ENCODE measurements at regions not wholly inside any gene's neighbourhood (a gene's known extent, or its start where the extent isn't known, plus 50 kb on each side); places are given as distances from the start of the nearest gene placed in this dataset.

DNA sequence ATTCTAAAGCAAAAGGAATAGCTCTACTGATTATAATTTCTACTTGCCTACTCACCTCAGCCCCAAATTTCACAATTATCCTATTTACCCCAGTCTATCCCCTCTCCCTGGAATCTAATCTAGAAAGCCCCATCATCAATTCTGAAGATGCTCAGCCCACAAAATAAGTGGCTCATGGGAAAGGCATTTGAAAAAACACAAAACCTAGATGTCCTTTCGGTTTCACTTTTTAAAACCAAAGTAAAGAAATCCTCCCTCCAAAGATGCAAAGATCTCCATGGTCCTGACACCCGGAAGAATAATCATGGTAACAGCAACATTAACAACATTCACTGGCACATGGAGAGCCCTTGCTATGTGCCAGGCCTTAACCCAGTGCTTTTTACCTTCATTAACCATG is 224.8 kb downstream of the FGFR2 start:
- no peak for TF ChIP-seq POLR2A (IDR thresholded peaks at IDR 0.05)
- no peak for TF ChIP-seq POLR2AphosphoS5 (IDR thresholded peaks at IDR 0.05)
- TF ChIP-seq CTCF (IDR thresholded peaks at IDR 0.05 in 8 of 11, conservative IDR thresholded peaks at IDR 0.05 in 3 of 11), result no peak
- WGBS, 5 donors, result 69 to 81% (median 73%) methylated on average over 2 of the region's 2 CpGs
- H3K27ac ChIP-seq, result no peak overlapping the region

GRCh38 chr10:121374121-121374520 is 224.1 kb downstream of the FGFR2 start:
- 79 to 92% (median 83%) methylated on average over 12 of the region's 12 CpGs for WGBS, 5 donors
- Histone ChIP-seq H3K27ac (no peak overlapping the region), H3K36me3 (no peaks in the 10 kb centered on the region), H3K4me3 (no peak overlapping the region), H3K27me3 (replicated peaks in 1 of 7) (no peaks in the 10 kb centered on the region), H3K9me3 (no peaks in the 10 kb centered on the region), H3K4me1 (no peaks in the 10 kb centered on the region)
- DNase-seq, result no peak
- intact Hi-C loops (cut with DNase I; ENCODE audit: low total_unique reads), result no loop called here
- TF ChIP-seq POLR2AphosphoS5 (IDR thresholded peaks at IDR 0.05) (no peak), CTCF (IDR thresholded peaks at IDR 0.05 in 8 of 11, conservative IDR thresholded peaks at IDR 0.05 in 3 of 11) (no peak), POLR2A (IDR thresholded peaks at IDR 0.05) (no peak)

More for the DNA sequence above, 224.8 kb downstream of the FGFR2 start:
- H3K9me3 ChIP-seq, result no peaks in the 10 kb centered on the region
- DNase-seq, result no peak
- no peaks in the 10 kb centered on the region for H3K36me3 ChIP-seq
- intact Hi-C loops (cut with DNase I; ENCODE audit: low total_unique reads), result no loop called here
- H3K4me1 ChIP-seq, result no peaks in the 10 kb centered on the region
- no peak overlapping the region for H3K4me3 ChIP-seq
- H3K27me3 ChIP-seq (replicated peaks in 1 of 7), result no peaks in the 10 kb centered on the region

GRCh38 chr10:121375172-121375571 is 223.1 kb downstream of the FGFR2 start:
- Histone ChIP-seq H3K27me3 (replicated peaks in 1 of 7) (no peaks in the 10 kb centered on the region), H3K9me3 (no peaks in the 10 kb centered on the region), H3K36me3 (no peaks in the 10 kb centered on the region), H3K4me1 (no peaks in the 10 kb centered on the region), H3K27ac (no peak overlapping the region), H3K4me3 (no peak overlapping the region)
- TF ChIP-seq POLR2A (IDR thresholded peaks at IDR 0.05) (no peak), POLR2AphosphoS5 (IDR thresholded peaks at IDR 0.05) (no peak), CTCF (IDR thresholded peaks at IDR 0.05 in 8 of 11, conservative IDR thresholded peaks at IDR 0.05 in 3 of 11) (no peak)
- DNase-seq, result no peak
- WGBS, 5 donors, result 59 to 76% (median 75%) methylated on average over 6 of the region's 6 CpGs
- intact Hi-C loops (cut with DNase I; ENCODE audit: low total_unique reads), result no loop called here

- Histone ChIP-seq H3K36me3 (no peaks in the 10 kb centered on the region), H3K4me1 (no peaks in the 10 kb centered on the region), H3K27ac (no peak overlapping the region), H3K9me3 (no peaks in the 10 kb centered on the region), H3K4me3 (no peak overlapping the region), H3K27me3 (replicated peaks in 1 of 7) (no peaks in the 10 kb centered on the region)
- no peak for DNase-seq
- intact Hi-C loops (cut with DNase I; ENCODE audit: low total_unique reads), result no loop called here
- WGBS, 5 donors, result 73 to 81% (median 81%) methylated on average over 6 of the region's 6 CpGs
- no peak for TF ChIP-seq POLR2A (IDR thresholded peaks at IDR 0.05)
- TF ChIP-seq POLR2AphosphoS5 (IDR thresholded peaks at IDR 0.05), result no peak
- no peak for TF ChIP-seq CTCF (IDR thresholded peaks at IDR 0.05 in 8 of 11, conservative IDR thresholded peaks at IDR 0.05 in 3 of 11)
Observed at GRCh38 chr10:121378251-121378801, 219.9 kb downstream of the FGFR2 start.
